ENCODE measurements at regions not wholly inside any gene's neighbourhood (a gene's known extent, or its start where the extent isn't known, plus 50 kb on each side); places are given as distances from the start of the nearest gene placed in this dataset.

DNA sequence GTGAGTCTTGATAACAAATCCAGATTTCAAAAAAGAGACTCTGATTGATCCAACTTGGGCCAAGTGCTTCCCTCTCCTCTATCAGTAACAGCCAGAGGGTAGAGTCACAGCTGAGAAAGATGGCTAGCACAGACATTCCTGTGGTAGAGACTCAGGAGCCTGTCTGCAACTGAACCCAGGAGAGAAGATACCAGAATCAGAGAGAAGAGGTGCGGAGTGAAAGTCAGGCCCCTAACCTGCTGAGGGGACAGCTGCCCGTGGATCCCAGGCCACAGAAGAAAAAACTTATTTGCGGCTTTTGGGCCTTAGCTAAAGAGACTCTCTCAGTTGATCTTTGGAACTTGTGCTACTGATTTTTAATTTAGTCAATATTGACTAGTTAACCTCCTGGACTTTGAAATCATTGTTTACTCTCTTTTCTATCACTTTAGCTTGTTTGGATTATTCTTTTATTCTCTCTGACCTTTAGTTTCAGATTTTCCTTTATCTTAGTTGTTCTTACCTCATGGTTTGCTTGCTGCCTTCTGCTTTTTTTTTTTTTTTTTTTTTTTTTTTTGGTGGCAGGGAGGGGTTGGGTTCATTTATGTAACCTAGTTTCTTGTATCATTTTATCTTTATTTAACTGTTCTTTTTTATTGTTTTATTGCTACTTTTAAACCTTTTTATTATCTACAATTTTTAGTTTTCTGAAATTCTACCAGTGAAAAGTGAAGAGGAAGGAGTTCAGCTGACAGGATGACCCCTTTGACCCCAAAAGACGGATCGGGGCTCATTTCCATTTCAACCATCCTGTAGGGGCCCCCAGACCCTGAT lies 154.9 kb upstream of the KRR1 start (continued):
- TF ChIP-seq MAZ (IDR thresholded peaks at IDR 0.05; ENCODE audit: borderline replicate concordance, low read depth, low read length) (no peak), MAZ (CRISPR knock-in tag; IDR thresholded peaks at IDR 0.05; ENCODE audit: low read depth) (no peak), ZNF589 (CRISPR knock-in tag; conservative IDR thresholded peaks at IDR 0.05) (no peak), PAWR (CRISPR knock-in tag; IDR thresholded peaks at IDR 0.05; ENCODE audit: borderline replicate concordance) (no peak), ASH2L (IDR thresholded peaks at IDR 0.05; ENCODE audit: insufficient read length, low read depth, low read length) (peak; percentile 93), ZNF501 (CRISPR knock-in tag; IDR thresholded peaks at IDR 0.05) (no peak), HHEX (CRISPR knock-in tag; IDR thresholded peaks at IDR 0.05) (peak; percentile 85), KLF11 (CRISPR knock-in tag; IDR thresholded peaks at IDR 0.05) (no peak), ZNF430 (CRISPR knock-in tag; IDR thresholded peaks at IDR 0.05) (no peak), PCBP1 (IDR thresholded peaks at IDR 0.05; ENCODE audit: borderline replicate concordance, low read depth, low read length) (no peak), ATRX (CRISPR knock-in tag; IDR thresholded peaks at IDR 0.05; ENCODE audit: borderline replicate concordance) (no peak), KDM2A (CRISPR knock-in tag; IDR thresholded peaks at IDR 0.05; ENCODE audit: borderline replicate concordance, low read depth) (no peak), ZNF296 (CRISPR knock-in tag; conservative IDR thresholded peaks at IDR 0.05) (no peak), HES4 (CRISPR knock-in tag; IDR thresholded peaks at IDR 0.05; ENCODE audit: borderline replicate concordance) (no peak), ZFP36L1 (CRISPR knock-in tag; IDR thresholded peaks at IDR 0.05) (no peak), ZNF253 (CRISPR knock-in tag; IDR thresholded peaks at IDR 0.05; ENCODE audit: borderline replicate concordance) (no peak), XRCC5 (optimal IDR thresholded peaks at IDR 0.05; ENCODE audit: low read length) (no peak), MED13 (CRISPR knock-in tag; IDR thresholded peaks at IDR 0.05) (peak; percentile 96)
- TF ChIP-seq, protein P1, sequence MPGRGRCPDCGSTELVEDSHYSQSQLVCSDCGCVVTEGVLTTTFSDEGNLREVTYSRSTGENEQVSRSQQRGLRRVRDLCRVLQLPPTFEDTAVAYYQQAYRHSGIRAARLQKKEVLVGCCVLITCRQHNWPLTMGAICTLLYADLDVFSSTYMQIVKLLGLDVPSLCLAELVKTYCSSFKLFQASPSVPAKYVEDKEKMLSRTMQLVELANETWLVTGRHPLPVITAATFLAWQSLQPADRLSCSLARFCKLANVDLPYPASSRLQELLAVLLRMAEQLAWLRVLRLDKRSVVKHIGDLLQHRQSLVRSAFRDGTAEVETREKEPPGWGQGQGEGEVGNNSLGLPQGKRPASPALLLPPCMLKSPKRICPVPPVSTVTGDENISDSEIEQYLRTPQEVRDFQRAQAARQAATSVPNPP (CRISPR knock-in tag; IDR thresholded peaks at IDR 0.05) = 0 out of 2 replicates have a peak, but pooled peaks have one; percentile 51
- TF ChIP-seq, protein P2, sequence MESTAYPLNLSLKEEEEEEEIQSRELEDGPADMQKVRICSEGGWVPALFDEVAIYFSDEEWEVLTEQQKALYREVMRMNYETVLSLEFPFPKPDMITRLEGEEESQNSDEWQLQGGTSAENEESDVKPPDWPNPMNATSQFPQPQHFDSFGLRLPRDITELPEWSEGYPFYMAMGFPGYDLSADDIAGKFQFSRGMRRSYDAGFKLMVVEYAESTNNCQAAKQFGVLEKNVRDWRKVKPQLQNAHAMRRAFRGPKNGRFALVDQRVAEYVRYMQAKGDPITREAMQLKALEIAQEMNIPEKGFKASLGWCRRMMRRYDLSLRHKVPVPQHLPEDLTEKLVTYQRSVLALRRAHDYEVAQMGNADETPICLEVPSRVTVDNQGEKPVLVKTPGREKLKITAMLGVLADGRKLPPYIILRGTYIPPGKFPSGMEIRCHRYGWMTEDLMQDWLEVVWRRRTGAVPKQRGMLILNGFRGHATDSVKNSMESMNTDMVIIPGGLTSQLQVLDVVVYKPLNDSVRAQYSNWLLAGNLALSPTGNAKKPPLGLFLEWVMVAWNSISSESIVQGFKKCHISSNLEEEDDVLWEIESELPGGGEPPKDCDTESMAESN (CRISPR knock-in tag; conservative IDR thresholded peaks at IDR 0.05) = no peak
- TF ChIP-seq, protein P3, sequence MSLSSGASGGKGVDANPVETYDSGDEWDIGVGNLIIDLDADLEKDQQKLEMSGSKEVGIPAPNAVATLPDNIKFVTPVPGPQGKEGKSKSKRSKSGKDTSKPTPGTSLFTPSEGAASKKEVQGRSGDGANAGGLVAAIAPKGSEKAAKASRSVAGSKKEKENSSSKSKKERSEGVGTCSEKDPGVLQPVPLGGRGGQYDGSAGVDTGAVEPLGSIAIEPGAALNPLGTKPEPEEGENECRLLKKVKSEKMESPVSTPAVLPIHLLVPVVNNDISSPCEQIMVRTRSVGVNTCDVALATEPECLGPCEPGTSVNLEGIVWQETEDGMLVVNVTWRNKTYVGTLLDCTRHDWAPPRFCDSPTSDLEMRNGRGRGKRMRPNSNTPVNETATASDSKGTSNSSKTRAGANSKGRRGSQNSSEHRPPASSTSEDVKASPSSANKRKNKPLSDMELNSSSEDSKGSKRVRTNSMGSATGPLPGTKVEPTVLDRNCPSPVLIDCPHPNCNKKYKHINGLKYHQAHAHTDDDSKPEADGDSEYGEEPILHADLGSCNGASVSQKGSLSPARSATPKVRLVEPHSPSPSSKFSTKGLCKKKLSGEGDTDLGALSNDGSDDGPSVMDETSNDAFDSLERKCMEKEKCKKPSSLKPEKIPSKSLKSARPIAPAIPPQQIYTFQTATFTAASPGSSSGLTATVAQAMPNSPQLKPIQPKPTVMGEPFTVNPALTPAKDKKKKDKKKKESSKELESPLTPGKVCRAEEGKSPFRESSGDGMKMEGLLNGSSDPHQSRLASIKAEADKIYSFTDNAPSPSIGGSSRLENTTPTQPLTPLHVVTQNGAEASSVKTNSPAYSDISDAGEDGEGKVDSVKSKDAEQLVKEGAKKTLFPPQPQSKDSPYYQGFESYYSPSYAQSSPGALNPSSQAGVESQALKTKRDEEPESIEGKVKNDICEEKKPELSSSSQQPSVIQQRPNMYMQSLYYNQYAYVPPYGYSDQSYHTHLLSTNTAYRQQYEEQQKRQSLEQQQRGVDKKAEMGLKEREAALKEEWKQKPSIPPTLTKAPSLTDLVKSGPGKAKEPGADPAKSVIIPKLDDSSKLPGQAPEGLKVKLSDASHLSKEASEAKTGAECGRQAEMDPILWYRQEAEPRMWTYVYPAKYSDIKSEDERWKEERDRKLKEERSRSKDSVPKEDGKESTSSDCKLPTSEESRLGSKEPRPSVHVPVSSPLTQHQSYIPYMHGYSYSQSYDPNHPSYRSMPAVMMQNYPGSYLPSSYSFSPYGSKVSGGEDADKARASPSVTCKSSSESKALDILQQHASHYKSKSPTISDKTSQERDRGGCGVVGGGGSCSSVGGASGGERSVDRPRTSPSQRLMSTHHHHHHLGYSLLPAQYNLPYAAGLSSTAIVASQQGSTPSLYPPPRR (CRISPR knock-in tag; IDR thresholded peaks at IDR 0.05; ENCODE audit: borderline replicate concordance) = peak; percentile 94
- TF ChIP-seq, protein P4, sequence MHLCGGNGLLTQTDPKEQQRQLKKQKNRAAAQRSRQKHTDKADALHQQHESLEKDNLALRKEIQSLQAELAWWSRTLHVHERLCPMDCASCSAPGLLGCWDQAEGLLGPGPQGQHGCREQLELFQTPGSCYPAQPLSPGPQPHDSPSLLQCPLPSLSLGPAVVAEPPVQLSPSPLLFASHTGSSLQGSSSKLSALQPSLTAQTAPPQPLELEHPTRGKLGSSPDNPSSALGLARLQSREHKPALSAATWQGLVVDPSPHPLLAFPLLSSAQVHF (CRISPR knock-in tag; IDR thresholded peaks at IDR 0.05) = no peak
